ENCODE measurements at regions not wholly inside any gene's neighbourhood (a gene's known extent, or its start where the extent isn't known, plus 50 kb on each side); places are given as distances from the start of the nearest gene placed in this dataset.

DNA sequence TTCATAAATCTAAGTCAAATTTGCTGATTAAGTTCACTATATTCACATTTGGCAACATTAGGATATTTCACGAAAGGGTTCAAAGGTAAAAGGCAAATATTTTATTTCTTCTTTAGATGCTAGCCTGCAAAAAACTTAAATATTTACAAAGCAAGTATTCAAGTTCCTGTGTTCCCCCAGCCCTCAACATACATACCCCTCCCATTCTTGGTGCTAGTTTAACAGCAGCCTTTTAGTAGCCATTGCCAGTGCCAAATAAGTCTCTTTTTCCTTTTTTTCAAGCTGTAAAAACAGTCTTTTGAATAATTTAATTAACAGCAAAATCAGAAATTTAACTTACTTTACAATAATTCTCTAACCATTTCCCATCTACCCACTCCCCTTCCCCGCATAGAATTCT, 288.5 kb upstream of the TMEM161B start:
- Histone ChIP-seq H4K5ac (ENCODE audit: insufficient read length, low read depth, low read length) (no peak overlapping the region), H2BK120ac (ENCODE audit: low read depth, low read length, poor library complexity, severe bottlenecking) (no peak overlapping the region), H3K27me3 (ENCODE audit: insufficient read depth, low read length) (no peaks in the 10 kb centered on the region), H3T11ph (ENCODE audit: low read length) (no peak overlapping the region), H2AFZ (ENCODE audit: low read length) (no peak overlapping the region), H3K23ac (ENCODE audit: insufficient read length, low read depth, low read length) (no peak overlapping the region), H4K20me1 (ENCODE audit: control insufficient read depth, insufficient read depth, insufficient read length) (no peaks in the 10 kb centered on the region), H3K27ac (ENCODE audit: insufficient read length, low read depth, low read length) (no peak overlapping the region), H2BK12ac (ENCODE audit: insufficient read length, low read depth, low read length) (no peak overlapping the region), H3K9ac (ENCODE audit: extremely low read depth, insufficient read length, low read length) (no peak overlapping the region), H2BK15ac (ENCODE audit: low read depth, low read length) (no peak overlapping the region), H3K4me1 (ENCODE audit: insufficient read depth, low read length) (no peaks in the 10 kb centered on the region), H3K9me3 (ENCODE audit: control insufficient read depth, low read depth, low read length) (no peaks in the 10 kb centered on the region), H3K4me2 (ENCODE audit: insufficient read depth, insufficient read length, low read length) (no peak overlapping the region), H2AK5ac (ENCODE audit: insufficient read length, low read length) (no peak overlapping the region), H3K56ac (ENCODE audit: insufficient read length, low read depth, low read length) (no peak overlapping the region), H2BK5ac (ENCODE audit: insufficient read length, low read length) (no peak overlapping the region), H4K91ac (ENCODE audit: insufficient read length, low read depth, low read length) (no peak overlapping the region), H4K8ac (replicated peaks; ENCODE audit: insufficient read length, low read depth, low read length) (no peak overlapping the region), H3K79me2 (ENCODE audit: insufficient read depth, low read length) (no peaks in the 10 kb centered on the region), H3K14ac (ENCODE audit: insufficient read depth, low read length) (no peak overlapping the region), H3K23me2 (ENCODE audit: insufficient read length, low read depth, low read length, poor library complexity, severe bottlenecking) (no peaks in the 10 kb centered on the region), H3K18ac (ENCODE audit: insufficient read length, low read depth, low read length) (no peak overlapping the region), H3K79me1 (ENCODE audit: insufficient read depth, low read depth, low read length, poor library complexity, severe bottlenecking) (no peaks in the 10 kb centered on the region), H3K4ac (ENCODE audit: low read depth, low read length) (no peak overlapping the region), H2BK20ac (ENCODE audit: low read depth, low read length, poor library complexity, severe bottlenecking) (no peak overlapping the region)
- TF ChIP-seq, protein P1, sequence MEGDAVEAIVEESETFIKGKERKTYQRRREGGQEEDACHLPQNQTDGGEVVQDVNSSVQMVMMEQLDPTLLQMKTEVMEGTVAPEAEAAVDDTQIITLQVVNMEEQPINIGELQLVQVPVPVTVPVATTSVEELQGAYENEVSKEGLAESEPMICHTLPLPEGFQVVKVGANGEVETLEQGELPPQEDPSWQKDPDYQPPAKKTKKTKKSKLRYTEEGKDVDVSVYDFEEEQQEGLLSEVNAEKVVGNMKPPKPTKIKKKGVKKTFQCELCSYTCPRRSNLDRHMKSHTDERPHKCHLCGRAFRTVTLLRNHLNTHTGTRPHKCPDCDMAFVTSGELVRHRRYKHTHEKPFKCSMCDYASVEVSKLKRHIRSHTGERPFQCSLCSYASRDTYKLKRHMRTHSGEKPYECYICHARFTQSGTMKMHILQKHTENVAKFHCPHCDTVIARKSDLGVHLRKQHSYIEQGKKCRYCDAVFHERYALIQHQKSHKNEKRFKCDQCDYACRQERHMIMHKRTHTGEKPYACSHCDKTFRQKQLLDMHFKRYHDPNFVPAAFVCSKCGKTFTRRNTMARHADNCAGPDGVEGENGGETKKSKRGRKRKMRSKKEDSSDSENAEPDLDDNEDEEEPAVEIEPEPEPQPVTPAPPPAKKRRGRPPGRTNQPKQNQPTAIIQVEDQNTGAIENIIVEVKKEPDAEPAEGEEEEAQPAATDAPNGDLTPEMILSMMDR (conservative IDR thresholded peaks at IDR 0.05), result no peak
- no peaks in the 10 kb centered on the region for H3K9me3 Mint-ChIP-seq
- no peaks in the 10 kb centered on the region for H3K36me3 Mint-ChIP-seq (ENCODE audit: insufficient read depth in 1 of 3, low read depth in 3 of 3)
- peak overlapping the region in 1 of 3 experiments; percentile 23; a peak in 1 of 7 replicates for H3K27ac Mint-ChIP-seq
- H3K4me3 Mint-ChIP-seq, result no peak overlapping the region
- no peaks in the 10 kb centered on the region for H3K27me3 Mint-ChIP-seq (ENCODE audit: low read depth)
- 100% methylated on average over 1 of the region's 2 CpGs for WGBS (ENCODE audit: extremely low coverage, insufficient read length, low lambda C conversion rate)
- no peak for DNase-seq
- peaks cover 25 to 30% of the 10 kb centered on the region in 2 experiments for H3K4me1 Mint-ChIP-seq
